Caco-2 (cell line): ENCODE measurements at regions not wholly inside any gene's neighbourhood (a gene's known extent, or its start where the extent isn't known, plus 50 kb on each side); places are given as distances from the start of the nearest gene placed in this dataset.

Experiments used
- BruUV-seq: library from RNA; stranded (reverse); fragments of 400-500 nt; replicated peaks from 2 replicates; lab custom pipeline; 2021; lab: Mats Ljungman, UMichigan
- CTCF ChIA-PET: fragments of 300-600 bp; sonication (Branson Sonifier 250); formaldehyde crosslinking; loops from one replicate; lab custom pipeline; 2022; ENCODE audit warnings: antibody characterized with exemption; lab: Charles Lee
- POLR2A ChIA-PET: fragments of 300-600 bp; sonication (Branson Sonifier 250); formaldehyde crosslinking; loops from one replicate; lab custom pipeline; 2022; ENCODE audit warnings: antibody characterized with exemption; lab: Charles Lee
- DNase-seq, 2 experiments: peaks; one replicate each; pipeline versions ENCODE4 v3.0.0 to v3.0.0-alpha.2; 2020 to 2022
- H3K27me3 ChIP-seq: replicated peaks from 2 replicates; pipeline ENCODE4 v1.6.0; 2011; ENCODE audit warnings: low read length; ENCODE audit not compliant: control insufficient read depth, insufficient read depth
- H3K36me3 ChIP-seq: 2 replicates; pipeline ENCODE4 v1.5.1; 2011; ENCODE audit warnings: low read length; ENCODE audit not compliant: control insufficient read depth, insufficient read depth
- H3K4me1 ChIP-seq: fragments of 250-450 bp; sonication (Bioruptor Pico); 2 replicates; pipeline ENCODE4 v1.5.1; 2020; ENCODE audit warnings: mild to moderate bottlenecking
- H3K4me3 ChIP-seq: 2 replicates; pipeline ENCODE4 v1.5.1; 2011; ENCODE audit warnings: low read depth, mild to moderate bottlenecking, control low read depth, low read length
- H3K9me3 ChIP-seq: fragments of 250-450 bp; sonication (Bioruptor Pico); 2 replicates; pipeline ENCODE4 v1.5.1; 2020; ENCODE audit warnings: mild to moderate bottlenecking, moderate library complexity
- H3K27ac Mint-ChIP-seq: one replicate; pipeline ENCODE4 v1.8.0; 2022; ENCODE audit warnings: mixed read lengths; ENCODE audit not compliant: unreplicated experiment
- H3K27me3 Mint-ChIP-seq: one replicate; pipeline ENCODE4 v1.8.0; 2022; ENCODE audit warnings: mixed read lengths; ENCODE audit not compliant: insufficient read depth, unreplicated experiment
- H3K36me3 Mint-ChIP-seq: one replicate; pipeline ENCODE4 v1.8.0; 2022; ENCODE audit warnings: mild to moderate bottlenecking, mixed read lengths; ENCODE audit not compliant: insufficient read depth, unreplicated experiment
- H3K4me1 Mint-ChIP-seq: one replicate; pipeline ENCODE4 v1.8.0; 2022; ENCODE audit warnings: low read depth, mixed read lengths; ENCODE audit not compliant: unreplicated experiment
- H3K4me3 Mint-ChIP-seq: one replicate; pipeline ENCODE4 v1.8.0; 2022; ENCODE audit warnings: mild to moderate bottlenecking, moderate library complexity, mixed read lengths; ENCODE audit not compliant: unreplicated experiment
- H3K9me3 Mint-ChIP-seq: one replicate; pipeline ENCODE4 v1.8.0; 2022; ENCODE audit warnings: mixed read lengths; ENCODE audit not compliant: unreplicated experiment
- intact Hi-C: fragments of 100-400 bp; cut with micrococcal nuclease; formaldehyde crosslinking; loops from one replicate; pipeline ENCODE4 v1.10.0; 2022; ENCODE audit not compliant: unreplicated experiment
- TF ChIP-seq, protein P1 (sequence below), 2 experiments: fragments of 200-600 bp in 1 of 2; IDR thresholded peaks; 1 replicate in 1 of 2; 2 replicates in 1 of 2; pipeline versions ENCODE4 v1.5.1 to v1.8.0; 2011 to 2022; ENCODE audit warnings: antibody characterized with exemption in 1 of 2, control low read depth in 1 of 2, inconsistent platforms in 1 of 2, low read depth in 1 of 2, low read length in 1 of 2, mild to moderate bottlenecking in 1 of 2, moderate library complexity in 1 of 2; ENCODE audit not compliant: insufficient read depth in 1 of 2, severe bottlenecking in 1 of 2, unreplicated experiment in 1 of 2

DNA sequence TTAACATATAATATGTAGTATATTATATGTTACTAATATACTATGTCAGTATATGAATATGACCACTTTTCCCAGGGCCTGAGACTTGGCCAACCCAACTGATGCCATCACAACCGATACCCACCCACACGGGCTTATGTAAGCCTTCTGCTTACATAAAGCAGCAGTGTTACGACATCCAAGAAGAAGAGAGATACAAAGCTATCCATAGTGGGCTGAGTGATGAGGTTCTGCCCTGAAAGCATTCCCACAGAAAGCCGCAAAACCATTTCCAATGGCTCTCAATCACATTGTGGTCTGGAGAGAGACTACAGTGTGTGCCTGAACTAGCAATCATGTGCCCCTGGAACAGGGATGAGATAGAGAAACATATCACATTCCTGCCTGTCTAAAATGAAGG, 177.9 kb downstream of the PLOD2 start:
- intact Hi-C loops = no loop called here
- no peaks in the 10 kb centered on the region for H3K9me3 Mint-ChIP-seq
- H3K4me1 Mint-ChIP-seq = peaks cover 11% of the 10 kb centered on the region
- TF ChIP-seq, protein P1, sequence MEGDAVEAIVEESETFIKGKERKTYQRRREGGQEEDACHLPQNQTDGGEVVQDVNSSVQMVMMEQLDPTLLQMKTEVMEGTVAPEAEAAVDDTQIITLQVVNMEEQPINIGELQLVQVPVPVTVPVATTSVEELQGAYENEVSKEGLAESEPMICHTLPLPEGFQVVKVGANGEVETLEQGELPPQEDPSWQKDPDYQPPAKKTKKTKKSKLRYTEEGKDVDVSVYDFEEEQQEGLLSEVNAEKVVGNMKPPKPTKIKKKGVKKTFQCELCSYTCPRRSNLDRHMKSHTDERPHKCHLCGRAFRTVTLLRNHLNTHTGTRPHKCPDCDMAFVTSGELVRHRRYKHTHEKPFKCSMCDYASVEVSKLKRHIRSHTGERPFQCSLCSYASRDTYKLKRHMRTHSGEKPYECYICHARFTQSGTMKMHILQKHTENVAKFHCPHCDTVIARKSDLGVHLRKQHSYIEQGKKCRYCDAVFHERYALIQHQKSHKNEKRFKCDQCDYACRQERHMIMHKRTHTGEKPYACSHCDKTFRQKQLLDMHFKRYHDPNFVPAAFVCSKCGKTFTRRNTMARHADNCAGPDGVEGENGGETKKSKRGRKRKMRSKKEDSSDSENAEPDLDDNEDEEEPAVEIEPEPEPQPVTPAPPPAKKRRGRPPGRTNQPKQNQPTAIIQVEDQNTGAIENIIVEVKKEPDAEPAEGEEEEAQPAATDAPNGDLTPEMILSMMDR (IDR thresholded peaks at IDR 0.05; ENCODE audit: insufficient read depth in 1 of 2, low read depth in 1 of 2, low read length in 1 of 2, severe bottlenecking in 1 of 2, unreplicated experiment in 1 of 2) = no peak
- Histone ChIP-seq H3K4me1 (0 out of 2 replicates have a peak, but pooled peaks cover 5% of the 10 kb centered on the region), H3K27me3 (no peaks in the 10 kb centered on the region), H3K9me3 (peaks cover 10% of the 10 kb centered on the region; the same call in 1 of the 2 replicates), H3K36me3 (no peaks in the 10 kb centered on the region), H3K4me3 (no peak overlapping the region)
- no peaks in the 10 kb centered on the region for H3K36me3 Mint-ChIP-seq
- no TSS peak for BruUV-seq
- DNase-seq = no peak
- ChIA-PET CTCF (no interaction called here), POLR2A (no interaction called here)
- H3K27ac Mint-ChIP-seq = no peak overlapping the region
- H3K4me3 Mint-ChIP-seq = no peak overlapping the region
- H3K27me3 Mint-ChIP-seq = peaks cover 7% of the 10 kb centered on the region
